GM12875 (cell line): ENCODE measurements at regions not wholly inside any gene's neighbourhood (a gene's known extent, or its start where the extent isn't known, plus 50 kb on each side); places are given as distances from the start of the nearest gene placed in this dataset.

Source experiments
- H3K4me3 ChIP-seq: one replicate; pipeline ENCODE4 v1.5.1; 2011; ENCODE audit warnings: low read depth, low read length, control low read depth
- CTCF ChIP-seq: IDR thresholded peaks from 2 replicates; pipeline ENCODE4 v1.5.1; 2011; ENCODE audit warnings: low read depth, mild to moderate bottlenecking, control low read depth, inconsistent platforms, low read length, moderate library complexity, borderline replicate concordance; ENCODE audit not compliant: insufficient read depth

- no peak for TF ChIP-seq CTCF
- H3K4me3 ChIP-seq = no peak overlapping the region
These were observed 619.4 kb downstream of the VRK1 start for GRCh38 chr14:97416550-97416949.

GRCh38 chr14:97417331-97417730 lies 620.1 kb downstream of the VRK1 start:
- no peak overlapping the region for H3K4me3 ChIP-seq
- TF ChIP-seq CTCF = no peak

GRCh38 chr14:97420211-97420610 lies 623.0 kb downstream of the VRK1 start:
- no peak overlapping the region for H3K4me3 ChIP-seq
- TF ChIP-seq CTCF = no peak

- H3K4me3 ChIP-seq = no peak overlapping the region
- no peak for TF ChIP-seq CTCF
These were observed 629.6 kb downstream of the VRK1 start for GRCh38 chr14:97426776-97427175.

- H3K4me3 ChIP-seq = no peak overlapping the region
- TF ChIP-seq CTCF = no peak
These were observed 631.7 kb downstream of the VRK1 start for GRCh38 chr14:97428808-97429440.

- no peak for TF ChIP-seq CTCF
- no peak overlapping the region for H3K4me3 ChIP-seq
These were observed 635.4 kb downstream of the VRK1 start for GRCh38 chr14:97432586-97432985.

GRCh38 chr14:97441740-97442362 lies 644.7 kb downstream of the VRK1 start:
- no peak overlapping the region for H3K4me3 ChIP-seq
- no peak for TF ChIP-seq CTCF
